ENCODE measurements at regions not wholly inside any gene's neighbourhood (a gene's known extent, or its start where the extent isn't known, plus 50 kb on each side); places are given as distances from the start of the nearest gene placed in this dataset.
"Not testable (repeated sequence)": the region's sequence is repeated elsewhere in the genome, so short reads cannot be mapped to it uniquely, and the experiment has no call there.

DNA sequence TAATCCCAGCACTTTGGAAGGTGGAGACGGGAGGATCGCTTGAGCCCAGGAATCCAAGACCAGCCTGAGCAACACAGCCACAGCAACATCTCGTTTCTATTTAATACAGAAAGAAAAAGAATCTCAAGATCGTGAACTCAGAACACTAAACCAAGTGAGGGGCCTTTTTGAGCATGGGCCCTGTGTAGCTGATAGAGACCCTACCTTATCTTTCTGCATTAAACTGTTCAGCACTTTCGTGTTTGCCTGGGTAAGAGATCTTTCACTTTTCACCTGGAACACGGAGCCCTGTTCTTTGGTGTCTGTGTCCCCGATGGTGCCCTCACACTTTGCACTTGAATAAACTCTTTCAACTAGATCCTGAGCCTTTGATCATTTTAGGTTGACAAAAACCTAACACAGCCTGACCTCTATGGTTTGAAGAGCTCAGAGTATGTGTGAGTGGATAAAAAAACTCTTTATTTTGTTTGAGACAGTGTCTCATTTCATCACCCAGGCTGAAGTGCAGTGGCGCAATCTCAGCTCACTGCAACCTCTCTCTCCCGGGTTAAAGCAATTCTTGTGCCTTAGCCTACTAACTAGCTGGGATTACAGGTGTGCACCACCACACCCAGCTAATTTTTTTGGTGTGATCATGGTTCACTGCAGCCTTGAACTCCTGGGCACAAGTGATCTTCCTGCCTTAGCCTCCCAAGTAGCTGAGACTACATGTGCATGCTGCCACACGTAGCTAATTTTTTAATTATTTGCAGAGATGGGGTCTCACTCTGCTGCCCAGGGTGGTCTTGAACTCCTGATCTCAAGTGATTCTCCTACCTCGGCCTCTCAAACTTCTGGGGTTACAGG is 83.8 kb upstream of the GRIN2A start:
- CTCF ChIA-PET = no interaction called here
- no TSS peak for BruUV-seq (replicated peaks)
- no peaks in the 10 kb centered on the region for H3K4me1 ChIP-seq (replicated peaks; ENCODE audit: insufficient read depth)
- no peaks in the 10 kb centered on the region for H4K20me1 ChIP-seq (ENCODE audit: insufficient read depth)
- H3K9me2 ChIP-seq (ENCODE audit: insufficient read depth) = no peaks in the 10 kb centered on the region
- no peaks in the 10 kb centered on the region for H3K79me2 ChIP-seq (ENCODE audit: low read depth)
- no peak overlapping the region for H3K4me2 ChIP-seq
- no peak overlapping the region for H3K4me3 ChIP-seq
- DNase-seq = no peak
- intact Hi-C loops (cut with micrococcal nuclease; ENCODE audit: unreplicated experiment) = no loop called here
- no peaks in the 10 kb centered on the region for H3K36me3 ChIP-seq (ENCODE audit: low read depth)
- no peak overlapping the region for H3K27ac ChIP-seq
- no peaks in the 10 kb centered on the region for H3K9me3 ChIP-seq (ENCODE audit: insufficient read depth, low read depth)
- no peaks in the 10 kb centered on the region for H3F3A ChIP-seq (ENCODE audit: insufficient read depth, low read depth)
- POLR2A ChIA-PET (ENCODE audit: unreplicated experiment) = no interaction called here
- no peak for TF ChIP-seq EZH2 (IDR thresholded peaks at IDR 0.05; ENCODE audit: low read depth)
- TF ChIP-seq CTCF (conservative IDR thresholded peaks at IDR 0.05) = no peak
- peaks cover 15% of the 10 kb centered on the region for H3K27me3 ChIP-seq (ENCODE audit: insufficient read depth, low read depth)
- H2AFZ ChIP-seq = no peak overlapping the region

DNA sequence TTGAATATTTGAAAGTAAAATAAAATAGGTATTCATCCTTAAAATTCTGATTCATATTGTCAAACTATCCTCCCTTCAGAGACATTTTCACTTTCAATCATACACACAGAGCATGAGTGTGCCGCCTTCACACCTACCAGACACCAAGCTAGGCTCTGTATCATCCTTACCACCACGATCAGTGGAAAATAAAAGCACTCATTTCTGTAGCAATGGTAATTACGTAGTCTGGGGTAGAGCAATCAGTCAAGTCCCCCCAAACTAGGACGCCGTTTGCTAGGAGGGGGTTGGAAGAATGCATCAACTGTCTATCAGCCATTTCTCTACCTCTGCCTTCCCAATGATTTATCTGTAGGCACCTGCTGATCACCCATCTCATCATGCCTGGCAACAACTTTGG is 84.6 kb upstream of the GRIN2A start:
- Histone ChIP-seq H3K79me2 (ENCODE audit: low read depth) (no peaks in the 10 kb centered on the region), H2AFZ (no peak overlapping the region), H3K9me3 (ENCODE audit: insufficient read depth, low read depth) (no peaks in the 10 kb centered on the region), H3K27me3 (ENCODE audit: insufficient read depth, low read depth) (peaks cover 11% of the 10 kb centered on the region; the same call in 1 of the 2 replicates), H3K36me3 (ENCODE audit: low read depth) (no peaks in the 10 kb centered on the region), H3K4me3 (no peak overlapping the region), H3K9me2 (ENCODE audit: insufficient read depth) (no peaks in the 10 kb centered on the region), H3K27ac (no peak overlapping the region), H3K4me2 (no peak overlapping the region), H3F3A (ENCODE audit: insufficient read depth, low read depth) (no peaks in the 10 kb centered on the region), H4K20me1 (ENCODE audit: insufficient read depth) (no peaks in the 10 kb centered on the region), H3K4me1 (replicated peaks; ENCODE audit: insufficient read depth) (no peaks in the 10 kb centered on the region)
- intact Hi-C loops (cut with micrococcal nuclease; ENCODE audit: unreplicated experiment) = no loop called here
- DNase-seq = no peak
- POLR2A ChIA-PET (ENCODE audit: unreplicated experiment) = no interaction called here
- CTCF ChIA-PET = no interaction called here
- TF ChIP-seq CTCF (conservative IDR thresholded peaks at IDR 0.05) = no peak
- no peak for TF ChIP-seq EZH2 (IDR thresholded peaks at IDR 0.05; ENCODE audit: low read depth)
- BruUV-seq (replicated peaks) = no TSS peak

GRCh38 chr16:10269632-10270031 is 87.4 kb upstream of the GRIN2A start:
- no TSS peak for BruUV-seq (replicated peaks)
- Histone ChIP-seq H2AFZ (no peak overlapping the region), H3K27me3 (ENCODE audit: insufficient read depth, low read depth) (no peaks in the 10 kb centered on the region), H3K4me3 (no peak overlapping the region), H3K9me3 (ENCODE audit: insufficient read depth, low read depth) (no peaks in the 10 kb centered on the region), H3K4me2 (no peak overlapping the region), H3K9me2 (ENCODE audit: insufficient read depth) (no peaks in the 10 kb centered on the region), H3K27ac (no peak overlapping the region), H4K20me1 (ENCODE audit: insufficient read depth) (no peaks in the 10 kb centered on the region), H3K79me2 (ENCODE audit: low read depth) (no peaks in the 10 kb centered on the region), H3K4me1 (replicated peaks; ENCODE audit: insufficient read depth) (no peaks in the 10 kb centered on the region), H3K36me3 (ENCODE audit: low read depth) (no peaks in the 10 kb centered on the region), H3F3A (ENCODE audit: insufficient read depth, low read depth) (no peaks in the 10 kb centered on the region)
- TF ChIP-seq EZH2 (IDR thresholded peaks at IDR 0.05; ENCODE audit: low read depth) (no peak), CTCF (conservative IDR thresholded peaks at IDR 0.05) (no peak)
- no peak for DNase-seq
- ChIA-PET CTCF (no interaction called here), POLR2A (ENCODE audit: unreplicated experiment) (no interaction called here)
- intact Hi-C loops (cut with micrococcal nuclease; ENCODE audit: unreplicated experiment) = no loop called here

GRCh38 chr16:10272250-10272854 is 90.1 kb upstream of the GRIN2A start:
- H3K9me2 ChIP-seq (ENCODE audit: insufficient read depth); intact Hi-C loops (cut with micrococcal nuclease; ENCODE audit: unreplicated experiment); DNase-seq; H2AFZ ChIP-seq; H3K4me1 ChIP-seq (replicated peaks; ENCODE audit: insufficient read depth); H3K4me3 ChIP-seq; POLR2A ChIA-PET (ENCODE audit: unreplicated experiment); H3K4me2 ChIP-seq; H3K27ac ChIP-seq; H3K27me3 ChIP-seq (ENCODE audit: insufficient read depth, low read depth); H3K9me3 ChIP-seq (ENCODE audit: insufficient read depth, low read depth); H3F3A ChIP-seq (ENCODE audit: insufficient read depth, low read depth); CTCF ChIA-PET; H4K20me1 ChIP-seq (ENCODE audit: insufficient read depth); H3K36me3 ChIP-seq (ENCODE audit: low read depth); BruUV-seq (replicated peaks); H3K79me2 ChIP-seq (ENCODE audit: low read depth): not testable (repeated sequence)

DNA sequence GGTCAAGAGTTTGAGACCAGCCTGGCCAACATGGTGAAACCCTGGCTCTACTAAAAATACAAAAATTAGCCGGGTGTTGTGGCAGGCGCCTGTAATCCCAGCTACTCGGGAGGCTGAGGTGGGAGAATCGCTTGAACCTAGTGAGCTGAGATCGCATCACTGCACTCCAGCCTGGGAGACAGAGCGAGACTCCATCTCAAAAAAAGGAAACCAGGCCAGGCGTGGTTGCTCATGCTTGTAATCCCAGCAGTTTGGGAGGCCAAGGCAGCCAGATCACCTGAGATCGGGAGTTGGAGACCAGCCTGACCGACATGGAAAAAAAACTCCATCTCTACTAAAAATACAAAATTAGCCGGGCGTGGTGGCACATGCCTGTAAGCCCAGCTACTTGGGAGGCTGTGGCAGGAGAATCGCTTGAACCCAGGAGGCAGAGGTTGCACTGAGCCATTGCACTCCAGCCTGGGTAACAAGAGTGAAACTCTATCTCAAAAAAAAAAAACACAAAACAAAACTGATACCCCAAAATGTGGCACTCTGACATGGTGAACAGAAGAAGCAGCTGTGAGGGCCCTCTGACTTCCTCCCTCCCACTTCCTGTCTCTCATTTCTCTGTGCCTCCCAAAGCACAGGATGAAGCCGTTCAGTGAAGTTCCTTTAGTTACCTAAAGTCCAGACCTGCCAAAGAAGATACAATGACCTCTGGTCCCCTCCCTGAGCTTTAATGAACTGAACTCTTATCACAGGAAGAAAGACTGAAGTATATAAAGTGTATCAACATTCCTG is 93.2 kb upstream of the GRIN2A start:
- H3K9me3 ChIP-seq (ENCODE audit: insufficient read depth, low read depth); DNase-seq; H3K36me3 ChIP-seq (ENCODE audit: low read depth); H3K9me2 ChIP-seq (ENCODE audit: insufficient read depth); CTCF ChIA-PET; intact Hi-C loops (cut with micrococcal nuclease; ENCODE audit: unreplicated experiment); H2AFZ ChIP-seq; H3K79me2 ChIP-seq (ENCODE audit: low read depth); H3F3A ChIP-seq (ENCODE audit: insufficient read depth, low read depth); H3K27me3 ChIP-seq (ENCODE audit: insufficient read depth, low read depth); POLR2A ChIA-PET (ENCODE audit: unreplicated experiment); BruUV-seq (replicated peaks); H3K4me2 ChIP-seq; H3K4me3 ChIP-seq; H4K20me1 ChIP-seq (ENCODE audit: insufficient read depth); H3K4me1 ChIP-seq (replicated peaks; ENCODE audit: insufficient read depth); H3K27ac ChIP-seq: not testable (repeated sequence)

Data from PC-9 (cell line).